ENCODE measurements at regions not wholly inside any gene's neighbourhood (a gene's known extent, or its start where the extent isn't known, plus 50 kb on each side); places are given as distances from the start of the nearest gene placed in this dataset.

GRCh38 chr5:138632900-138633489, 57.8 kb upstream of the HSPA9 start:
- DNase-seq (ENCODE audit: low spot score) = no peak
- ChIA-PET POLR2A (ENCODE audit: low non-redundant PET) (no interaction called here), CTCF (interaction anchor here (0.6 to 0.7 kb wide), 2 partner anchors 9 to 54 kb away, joined by 3 to 5 read pairs; no protein-coding TSS in a partner anchor)
- no peak overlapping the region for H3K27ac ChIP-seq
- no peak; the same call in 1 of the 2 replicates for TF ChIP-seq CTCF (conservative IDR thresholded peaks at IDR 0.05; ENCODE audit: low read depth)

DNA sequence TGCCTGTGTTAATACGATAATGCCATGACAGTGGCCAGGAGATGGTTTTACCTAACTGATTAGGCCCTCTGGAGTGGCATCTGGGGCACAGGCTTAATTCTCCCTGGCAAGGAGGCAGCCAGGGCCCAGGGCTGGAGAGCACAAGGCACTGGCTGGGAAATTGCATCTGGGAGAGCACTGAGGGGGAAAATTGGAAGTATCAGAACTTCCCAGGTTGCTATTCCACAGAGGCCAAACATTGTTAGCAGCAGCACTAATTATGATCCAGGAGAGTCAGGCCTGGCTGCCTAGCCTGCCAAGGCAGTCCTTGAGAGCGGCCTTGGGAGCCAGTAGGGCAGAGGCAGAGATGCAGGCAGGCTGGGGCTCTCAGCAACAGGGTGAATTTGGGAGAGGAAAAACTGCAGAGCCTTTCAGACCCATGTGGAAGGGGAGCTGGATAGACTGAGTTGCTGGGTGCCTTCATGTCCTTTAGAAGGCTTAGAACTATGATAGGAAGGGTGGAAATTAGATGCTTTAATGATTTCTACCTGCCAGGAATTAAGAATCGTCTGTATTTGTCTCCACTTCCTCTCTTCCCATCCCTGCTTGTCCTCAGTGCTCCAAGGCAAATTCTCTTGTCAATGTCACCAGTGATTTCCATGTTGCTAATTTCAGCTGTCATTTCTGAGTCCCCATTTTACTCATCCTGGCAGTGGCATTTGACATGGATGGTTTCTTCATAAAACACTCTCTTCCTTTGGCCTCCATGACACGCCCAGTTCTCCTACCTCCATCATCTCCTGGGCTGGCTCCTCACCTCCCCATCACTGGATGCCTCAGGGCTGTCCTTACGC, 56.1 kb upstream of the HSPA9 start:
- POLR2A ChIA-PET (ENCODE audit: low non-redundant PET) = no interaction called here
- TF ChIP-seq CTCF (conservative IDR thresholded peaks at IDR 0.05; ENCODE audit: low read depth) = no peak
- H3K27ac ChIP-seq = no peak overlapping the region
- DNase-seq (ENCODE audit: low spot score) = no peak
- CTCF ChIA-PET = no interaction called here

DNA sequence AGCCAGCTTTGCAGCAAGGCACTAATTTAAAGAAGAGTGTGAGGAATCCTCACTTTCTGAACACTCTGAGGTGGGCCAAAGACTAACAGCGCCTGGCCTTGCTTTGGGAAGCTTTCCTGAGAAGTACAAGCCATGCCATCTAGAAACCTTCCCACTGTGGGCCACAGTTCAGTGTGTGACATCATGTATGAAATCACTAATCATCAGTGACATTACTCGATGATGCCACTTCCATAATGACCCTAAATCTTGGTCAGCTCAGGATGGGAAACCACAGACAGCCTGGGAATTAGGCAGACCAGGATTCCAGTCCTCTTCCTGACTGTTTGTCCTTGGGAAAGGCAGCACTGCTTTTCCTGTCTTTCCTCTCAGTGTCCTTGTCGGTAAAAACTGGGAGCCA, 54.2 kb upstream of the HSPA9 start:
- no peak for DNase-seq (ENCODE audit: low spot score)
- ChIA-PET CTCF (interaction anchor here (0.6 to 1.0 kb wide), 2 partner anchors 21 to 34 kb away, joined by 3 to 5 read pairs; no protein-coding TSS in a partner anchor), POLR2A (ENCODE audit: low non-redundant PET) (no interaction called here)
- TF ChIP-seq CTCF (conservative IDR thresholded peaks at IDR 0.05; ENCODE audit: low read depth) = no peak
- no peak overlapping the region for H3K27ac ChIP-seq

DNA sequence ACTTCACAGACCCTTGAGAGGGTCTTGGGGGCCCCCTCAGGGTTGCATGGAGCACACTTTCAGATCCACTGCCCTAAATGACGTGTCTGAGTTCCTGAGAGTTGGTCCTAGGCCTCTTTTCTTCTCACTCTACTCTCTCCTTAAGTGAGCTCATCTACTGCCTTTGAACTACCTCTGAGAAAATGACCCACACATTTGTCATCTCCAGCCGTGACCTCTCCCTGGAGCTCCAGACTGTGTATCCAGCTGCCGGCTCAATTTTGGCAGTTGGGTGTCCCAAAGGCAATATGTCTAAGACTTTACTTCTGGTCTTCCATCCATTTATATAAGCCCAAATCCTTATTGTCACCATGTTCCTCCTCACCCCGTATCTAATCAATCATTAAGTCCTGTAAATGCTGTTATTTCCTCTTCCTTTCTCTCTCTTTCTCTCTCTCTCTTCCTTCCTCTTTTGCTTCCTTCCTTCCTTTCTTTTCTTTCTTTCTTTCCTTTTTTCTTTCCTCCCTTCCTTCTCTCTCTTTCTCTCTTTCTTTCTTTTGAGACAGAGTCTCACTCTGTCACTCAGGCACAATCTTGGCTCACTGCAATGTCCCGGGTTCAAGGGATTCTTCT, 51.2 kb upstream of the HSPA9 start:
- no peak overlapping the region for H3K27ac ChIP-seq
- POLR2A ChIA-PET (ENCODE audit: low non-redundant PET) = no interaction called here
- DNase-seq (ENCODE audit: low spot score) = no peak
- no peak for TF ChIP-seq CTCF (conservative IDR thresholded peaks at IDR 0.05; ENCODE audit: low read depth)
- CTCF ChIA-PET = no interaction called here

DNA sequence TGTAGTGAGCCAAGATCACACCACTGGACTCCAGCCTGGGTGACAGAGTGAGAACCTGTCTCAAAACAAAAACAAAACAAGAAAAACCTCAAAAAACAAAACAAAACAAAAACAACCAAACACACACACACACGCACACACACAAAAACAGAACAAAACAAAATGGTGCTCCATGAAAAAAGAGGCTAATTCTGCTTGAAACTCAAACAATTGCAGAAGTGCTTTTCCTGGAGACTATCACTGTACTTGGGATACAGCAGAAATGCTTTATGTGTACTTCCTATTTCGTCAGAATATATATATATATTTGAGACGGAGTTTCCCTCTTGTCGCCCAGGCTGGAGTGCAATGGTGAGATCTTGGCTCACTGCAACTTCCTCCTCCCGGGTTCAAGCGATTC, 49.9 kb upstream of the HSPA9 start:
- DNase-seq (ENCODE audit: low spot score) = no peak
- H3K27ac ChIP-seq = no peak overlapping the region
- CTCF ChIA-PET = no interaction called here
- TF ChIP-seq CTCF (conservative IDR thresholded peaks at IDR 0.05; ENCODE audit: low read depth) = no peak
- POLR2A ChIA-PET (ENCODE audit: low non-redundant PET) = no interaction called here
